IMR-90 (cell line): ENCODE measurements at regions not wholly inside any gene's neighbourhood (a gene's known extent, or its start where the extent isn't known, plus 50 kb on each side); places are given as distances from the start of the nearest gene placed in this dataset.

Experiments
- ATAC-seq: fragments of 200-7000 bp; cut with Tn5 transposase; 2 replicates; pipeline ENCODE4 v1.9.1; 2020; ENCODE audit warnings: low read depth, mild to moderate bottlenecking, moderate library complexity
- BruUV-seq: library from RNA; stranded (reverse); fragments of 400-500 nt; replicated peaks from 2 replicates; lab custom pipeline; 2021; lab: Mats Ljungman, UMichigan
- CTCF ChIA-PET: fragments of 300-600 bp; formaldehyde crosslinking; extraction: SDS; loops from one replicate; lab custom pipeline; 2021; ENCODE audit warnings: antibody characterized with exemption; lab: Yijun Ruan, JAX
- POLR2A ChIA-PET: fragments of 300-600 bp; sonication (Branson Sonifier 250); formaldehyde crosslinking; loops from one replicate; lab custom pipeline; 2022; ENCODE audit warnings: antibody characterized with exemption; ENCODE audit not compliant: unreplicated experiment; lab: Charles Lee
- DNase-seq: peaks from one replicate; pipeline ENCODE4 v3.0.0; 2013
- H2AFZ ChIP-seq: replicated peaks from 2 replicates; pipeline ENCODE3; 2013; ENCODE audit warnings: low read length, mild to moderate bottlenecking; ENCODE audit not compliant: poor library complexity
- H2AK5ac ChIP-seq: 2 replicates; pipeline ENCODE4 v1.6.1; 2013; ENCODE audit warnings: low read depth, low read length, inconsistent platforms
- H2AK9ac ChIP-seq: replicated peaks from 2 replicates; pipeline ENCODE3; 2013; ENCODE audit warnings: mild to moderate bottlenecking, low read depth, low read length, moderate library complexity; ENCODE audit not compliant: poor library complexity
- H2BK120ac ChIP-seq: 2 replicates; pipeline ENCODE4 v1.6.1; 2013; ENCODE audit warnings: low read depth, low read length, inconsistent platforms
- H2BK15ac ChIP-seq: 3 replicates; pipeline ENCODE4 v1.6.1; 2013; ENCODE audit warnings: low read depth, low read length, inconsistent platforms
- H2BK20ac ChIP-seq: 2 replicates; pipeline ENCODE4 v1.6.1; 2013; ENCODE audit warnings: low read depth, mild to moderate bottlenecking, inconsistent platforms, low read length, moderate library complexity
- H2BK5ac ChIP-seq: 2 replicates; pipeline ENCODE4 v1.6.1; 2013; ENCODE audit warnings: mild to moderate bottlenecking, low read depth, low read length, inconsistent platforms; ENCODE audit not compliant: poor library complexity, severe bottlenecking
- H3K14ac ChIP-seq: replicated peaks from 2 replicates; pipeline ENCODE4 v1.6.1; 2013; ENCODE audit warnings: low read depth, low read length, inconsistent platforms
- H3K18ac ChIP-seq: 2 replicates; pipeline ENCODE4 v1.6.1; 2013; ENCODE audit warnings: low read depth, low read length, control low read depth
- H3K23ac ChIP-seq: 2 replicates; pipeline ENCODE4 v1.6.1; 2013; ENCODE audit warnings: low read depth, low read length, inconsistent platforms
- H3K27ac ChIP-seq: 2 replicates; pipeline ENCODE4 v1.5.1; 2013; ENCODE audit warnings: mild to moderate bottlenecking, control low read depth, low read length; ENCODE audit not compliant: insufficient read depth
- H3K27me3 ChIP-seq: 2 replicates; pipeline ENCODE4 v1.6.1; 2013; ENCODE audit warnings: low read length; ENCODE audit not compliant: control insufficient read depth, insufficient read depth
- H3K36me3 ChIP-seq: 2 replicates; pipeline ENCODE4 v1.6.1; 2013; ENCODE audit warnings: low read length, mixed read lengths; ENCODE audit not compliant: control insufficient read depth, insufficient read depth
- H3K4ac ChIP-seq: 2 replicates; pipeline ENCODE4 v1.6.1; 2013; ENCODE audit warnings: low read depth, low read length, inconsistent platforms
- H3K4me1 ChIP-seq: 2 replicates; pipeline ENCODE4 v1.6.1; 2013; ENCODE audit warnings: low read length, mixed read lengths; ENCODE audit not compliant: control insufficient read depth, insufficient read depth
- H3K4me2 ChIP-seq: 2 replicates; pipeline ENCODE4 v1.6.1; 2013; ENCODE audit warnings: low read depth, mild to moderate bottlenecking, control low read depth, low read length, moderate library complexity
- H3K4me3 ChIP-seq: 2 replicates; pipeline ENCODE4 v1.5.1; 2013; ENCODE audit warnings: low read depth, mild to moderate bottlenecking, control low read depth, low read length, moderate library complexity; ENCODE audit not compliant: insufficient read depth
- H3K56ac ChIP-seq: 2 replicates; pipeline ENCODE4 v1.6.1; 2013; ENCODE audit warnings: low read length, inconsistent platforms; ENCODE audit not compliant: insufficient read depth; ENCODE audit errors: extremely low read depth
- H3K79me1 ChIP-seq, 2 experiments: 2 replicates each; pipeline ENCODE4 v1.6.1; 2013; ENCODE audit warnings: low read length in 2 of 2, inconsistent platforms in 1 of 2, low read depth in 1 of 2
- H3K9ac ChIP-seq: 2 replicates; pipeline ENCODE4 v1.6.1; 2013; ENCODE audit warnings: low read depth, low read length, control low read depth
- H3K9me1 ChIP-seq: 2 replicates; pipeline ENCODE4 v1.6.1; 2013; ENCODE audit warnings: low read length, inconsistent platforms; ENCODE audit not compliant: insufficient read depth
- H3K9me3 ChIP-seq: 2 replicates; pipeline ENCODE4 v1.6.1; 2013; ENCODE audit warnings: low read length; ENCODE audit not compliant: control insufficient read depth, insufficient read depth
- H4K20me1 ChIP-seq: 2 replicates; pipeline ENCODE4 v1.6.1; 2013; ENCODE audit warnings: low read length, inconsistent platforms; ENCODE audit not compliant: insufficient read depth
- H4K5ac ChIP-seq: 2 replicates; pipeline ENCODE4 v1.6.1; 2013; ENCODE audit warnings: mild to moderate bottlenecking, low read depth, low read length, control low read depth
- H4K8ac ChIP-seq, 2 experiments: 2 replicates each; pipeline ENCODE4 v1.6.1; 2013; ENCODE audit warnings: low read depth in 2 of 2, low read length in 2 of 2, control low read depth in 1 of 2, inconsistent platforms in 1 of 2
- H4K91ac ChIP-seq: 2 replicates; pipeline ENCODE4 v1.6.1; 2013; ENCODE audit warnings: low read depth, low read length, inconsistent platforms; ENCODE audit not compliant: insufficient read depth
- FOS ChIP-seq: fragments of 150-350 bp; IDR thresholded peaks from 2 replicates; pipeline ENCODE4 v1.6.1; 2016; ENCODE audit warnings: low read depth, low read length
- MAFK ChIP-seq: IDR thresholded peaks from 2 replicates; pipeline ENCODE4 v1.6.1; 2012; ENCODE audit warnings: low read depth, low read length, improper control_type of control experiment
- MAZ ChIP-seq: IDR thresholded peaks from 2 replicates; pipeline ENCODE4 v1.6.1; 2012; ENCODE audit warnings: low read depth, mild to moderate bottlenecking, low read length, improper control_type of control experiment, moderate library complexity, borderline replicate concordance
- POLR2A ChIP-seq: IDR thresholded peaks from 2 replicates; pipeline ENCODE4 v1.6.1; 2012; ENCODE audit warnings: mild to moderate bottlenecking, low read depth, low read length
- RAD21 ChIP-seq: IDR thresholded peaks from 2 replicates; pipeline ENCODE4 v1.6.1; 2012; ENCODE audit warnings: low read length, improper control_type of control experiment
- RCOR1 ChIP-seq: IDR thresholded peaks from 2 replicates; pipeline ENCODE4 v1.6.1; 2012; ENCODE audit warnings: mild to moderate bottlenecking, low read length, improper control_type of control experiment; ENCODE audit not compliant: insufficient replicate concordance
- RFX5 ChIP-seq: IDR thresholded peaks from 2 replicates; pipeline ENCODE4 v1.8.0; 2012; ENCODE audit warnings: low read depth, mild to moderate bottlenecking, low read length, moderate library complexity
- SMC3 ChIP-seq: fragments of 150-350 bp; IDR thresholded peaks from 2 replicates; pipeline ENCODE4 v1.6.1; 2016; ENCODE audit warnings: low read depth, mild to moderate bottlenecking, antibody characterized with exemption, low read length, moderate library complexity
- WGBS, 2 experiments: methylation state at CpG; one replicate each; pipeline versions ENCODE4 v1.1.5 to v1.1.7; 2013; ENCODE audit warnings: missing lambda C conversion rate in 2 of 2; ENCODE audit not compliant: insufficient read length in 1 of 2; ENCODE audit errors: extremely low coverage in 2 of 2; 5-methylcytosine and 5-hydroxymethylcytosine counted together
- dilution Hi-C: fragments of 300-500 bp; cut with HindIII; formaldehyde crosslinking; loops from one replicate; pipeline ENCODE4 v1.14.3; 2018; ENCODE audit warnings: low sequenced_read_pairs; ENCODE audit not compliant: unreplicated experiment
- in situ Hi-C: fragments of 300-500 bp; cut with MboI; formaldehyde crosslinking; loops from 3 replicates; pipeline ENCODE4 v1.14.3; 2019; ENCODE audit warnings: low sequenced_read_pairs, inconsistent platforms, mixed read lengths
- intact Hi-C: fragments of 100-400 bp; cut with micrococcal nuclease; formaldehyde crosslinking; loops from 2 replicates; pipeline ENCODE4 v1.10.0; 2022
- TF ChIP-seq, protein P1 (sequence below): conservative IDR thresholded peaks from 2 replicates; pipeline ENCODE4 v1.5.1; 2012; ENCODE audit warnings: mild to moderate bottlenecking, low read depth, low read length, improper control_type of control experiment

DNA sequence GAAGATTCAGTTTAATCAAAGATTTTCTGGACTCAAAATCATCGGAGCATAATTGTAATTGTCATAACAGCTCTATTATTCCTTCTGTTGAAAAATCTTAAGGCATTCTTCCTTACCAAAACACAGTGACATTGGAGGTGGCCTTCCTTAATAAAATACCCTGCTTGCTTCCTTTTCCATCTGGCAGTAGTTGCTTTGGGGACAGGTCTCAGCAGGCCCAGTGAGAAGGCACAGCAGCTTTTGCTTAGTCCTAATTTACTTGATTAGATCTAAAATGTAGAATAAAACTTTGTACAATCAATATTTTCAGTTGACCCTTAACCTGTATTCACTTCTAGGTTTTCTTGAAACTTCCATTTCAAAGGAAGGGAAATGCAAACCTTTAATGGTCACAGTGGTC is 471.6 kb downstream of the PCDH20 start:
- H2BK20ac ChIP-seq, result no peak overlapping the region
- no peaks in the 10 kb centered on the region for H3K79me1 ChIP-seq
- in situ Hi-C loops (no loop called here), dilution Hi-C loops (no loop called here), intact Hi-C loops (no loop called here)
- peaks cover 17% of the 10 kb centered on the region for H3K9me3 ChIP-seq
- ChIA-PET CTCF (no interaction called here), POLR2A (no interaction called here)
- H4K91ac ChIP-seq, result no peak overlapping the region
- WGBS, 2 experiments, result no CpG with 5 or more reads among the region's 1 CpG
- H3K56ac ChIP-seq, result no peak overlapping the region
- H3K36me3 ChIP-seq, result no peaks in the 10 kb centered on the region
- no peaks in the 10 kb centered on the region for H3K4me1 ChIP-seq
- no peak overlapping the region for H3K27ac ChIP-seq
- H3K23ac ChIP-seq, result no peak overlapping the region
- H3K27me3 ChIP-seq, result no peaks in the 10 kb centered on the region
- H2AK9ac ChIP-seq, result no peak overlapping the region
- no peaks in the 10 kb centered on the region for H3K9me1 ChIP-seq
- ATAC-seq (no peak), DNase-seq (no peak)
- H3K9ac ChIP-seq, result no peak overlapping the region
- no peaks in the 10 kb centered on the region for H4K20me1 ChIP-seq
- no peak overlapping the region for H2AK5ac ChIP-seq
- TF ChIP-seq FOS (no peak), SMC3 (no peak), RFX5 (no peak), RCOR1 (no peak), RAD21 (no peak), MAFK (no peak), POLR2A (no peak), MAZ (no peak)
- TF ChIP-seq, protein P1, sequence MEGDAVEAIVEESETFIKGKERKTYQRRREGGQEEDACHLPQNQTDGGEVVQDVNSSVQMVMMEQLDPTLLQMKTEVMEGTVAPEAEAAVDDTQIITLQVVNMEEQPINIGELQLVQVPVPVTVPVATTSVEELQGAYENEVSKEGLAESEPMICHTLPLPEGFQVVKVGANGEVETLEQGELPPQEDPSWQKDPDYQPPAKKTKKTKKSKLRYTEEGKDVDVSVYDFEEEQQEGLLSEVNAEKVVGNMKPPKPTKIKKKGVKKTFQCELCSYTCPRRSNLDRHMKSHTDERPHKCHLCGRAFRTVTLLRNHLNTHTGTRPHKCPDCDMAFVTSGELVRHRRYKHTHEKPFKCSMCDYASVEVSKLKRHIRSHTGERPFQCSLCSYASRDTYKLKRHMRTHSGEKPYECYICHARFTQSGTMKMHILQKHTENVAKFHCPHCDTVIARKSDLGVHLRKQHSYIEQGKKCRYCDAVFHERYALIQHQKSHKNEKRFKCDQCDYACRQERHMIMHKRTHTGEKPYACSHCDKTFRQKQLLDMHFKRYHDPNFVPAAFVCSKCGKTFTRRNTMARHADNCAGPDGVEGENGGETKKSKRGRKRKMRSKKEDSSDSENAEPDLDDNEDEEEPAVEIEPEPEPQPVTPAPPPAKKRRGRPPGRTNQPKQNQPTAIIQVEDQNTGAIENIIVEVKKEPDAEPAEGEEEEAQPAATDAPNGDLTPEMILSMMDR, result no peak
- no peak overlapping the region for H2BK15ac ChIP-seq
- no peak overlapping the region for H3K18ac ChIP-seq
- no peak overlapping the region for H4K5ac ChIP-seq
- H3K4ac ChIP-seq, result no peak overlapping the region
- no peak overlapping the region for H3K4me2 ChIP-seq
- no peak overlapping the region for H3K14ac ChIP-seq
- no peak overlapping the region for H2BK5ac ChIP-seq
- BruUV-seq, result no TSS peak
- no peak overlapping the region for H2AFZ ChIP-seq
- H4K8ac ChIP-seq, result no peak overlapping the region
- H2BK120ac ChIP-seq, result no peak overlapping the region
- no peak overlapping the region for H3K4me3 ChIP-seq
